ENCODE measurements at regions not wholly inside any gene's neighbourhood (a gene's known extent, or its start where the extent isn't known, plus 50 kb on each side); places are given as distances from the start of the nearest gene placed in this dataset.

- H3K79me2 ChIP-seq (ENCODE audit: control insufficient read depth in 1 of 2, insufficient read depth in 2 of 2, low read length in 2 of 2): no peaks in the 10 kb centered on the region
- no peak overlapping the region for H2AFZ ChIP-seq (ENCODE audit: low read length)
- no peak overlapping the region for H3K4me2 ChIP-seq (ENCODE audit: insufficient read depth in 1 of 2, low read depth in 2 of 2, low read length in 2 of 2)
- H3K14ac ChIP-seq (ENCODE audit: insufficient read length): no peak overlapping the region
- H4K20me1 ChIP-seq (replicated peaks in 1 of 2; ENCODE audit: control insufficient read depth in 1 of 2, insufficient read depth in 2 of 2, low read length in 2 of 2): no peaks in the 10 kb centered on the region
- H3K4me1 ChIP-seq (replicated peaks in 1 of 4; ENCODE audit: control insufficient read depth in 3 of 4, insufficient read depth in 4 of 4, low read length in 3 of 4): no peaks in the 10 kb centered on the region
- no peak overlapping the region for H2BK12ac ChIP-seq (ENCODE audit: low read depth, low read length)
- no peak overlapping the region for H3K9ac ChIP-seq (replicated peaks in 1 of 4; ENCODE audit: extremely low read depth in 1 of 4, low read depth in 3 of 4, low read length in 3 of 4)
- no peak overlapping the region for H2BK5ac ChIP-seq (ENCODE audit: low read depth, low read length)
- no peaks in the 10 kb centered on the region for H3K36me3 ChIP-seq (ENCODE audit: control insufficient read depth in 2 of 4, insufficient read depth in 4 of 4, low read length in 3 of 4)
- no peak for DNase-seq (ENCODE audit: low read depth in 1 of 2, low spot score in 2 of 2)
- H3K23me2 ChIP-seq (ENCODE audit: low read depth, low read length): no peaks in the 10 kb centered on the region
- H4K5ac ChIP-seq (ENCODE audit: insufficient read length, low read depth, low read length): no peak overlapping the region
- no peak overlapping the region for H2AK5ac ChIP-seq (ENCODE audit: low read depth, low read length)
- no peak overlapping the region for H3K27ac ChIP-seq (ENCODE audit: low read depth, low read length)
- no peaks in the 10 kb centered on the region for H3K79me1 ChIP-seq (ENCODE audit: low read depth, low read length)
- ChIA-PET CTCF (ENCODE audit: partially characterized antibody) (no interaction called here), POLR2A (ENCODE audit: partially characterized antibody) (no interaction called here)
- H4K8ac ChIP-seq (ENCODE audit: extremely low read depth, insufficient read depth, low read length): no peak overlapping the region
- no peak overlapping the region for H3K56ac ChIP-seq (replicated peaks; ENCODE audit: insufficient read length, low read depth, low read length)
- 93% methylated on average over 6 of the region's 6 CpGs; no CpG with 5 or more reads in 1 of the 2 experiments for WGBS, 2 experiments (ENCODE audit: extremely low coverage in 1 of 2, insufficient coverage in 1 of 2, insufficient read length in 1 of 2, insufficient replicate concordance in 2 of 2, low coverage in 1 of 2, low lambda C conversion rate in 2 of 2, missing lambda C conversion rate in 1 of 2)
- no peak overlapping the region for H3K18ac ChIP-seq (ENCODE audit: extremely low read depth, low read length)
- H2BK15ac ChIP-seq (ENCODE audit: low read length): no peak overlapping the region
- no peaks in the 10 kb centered on the region for H3K9me3 ChIP-seq (ENCODE audit: insufficient read depth in 2 of 2, low read depth in 1 of 2, low read length in 1 of 2)
- H2BK20ac ChIP-seq (ENCODE audit: low read length): no peak overlapping the region
- H3K4me3 ChIP-seq (ENCODE audit: extremely low read depth in 1 of 4, insufficient read depth in 2 of 4, low read depth in 3 of 4, low read length in 4 of 4): no peak overlapping the region
- no peak overlapping the region for H3K23ac ChIP-seq (ENCODE audit: insufficient read length)
- no peak overlapping the region for H2BK120ac ChIP-seq (replicated peaks; ENCODE audit: low read depth, low read length)
- no peak overlapping the region for H4K91ac ChIP-seq (replicated peaks; ENCODE audit: insufficient read length, low read length)
- no peak overlapping the region for H3K4ac ChIP-seq (replicated peaks; ENCODE audit: insufficient read length, low read depth, low read length)
- no peak for FAIRE-seq
- peaks cover 0 to 1% (median 0%) of the 10 kb centered on the region in 4 experiments; a peak in 2 of 7 replicates for H3K27me3 ChIP-seq (replicated peaks in 1 of 4; ENCODE audit: control insufficient read depth in 3 of 4, extremely low read depth in 1 of 4, insufficient read depth in 3 of 4, low read length in 3 of 4)
- TF ChIP-seq SP4 (IDR thresholded peaks at IDR 0.05; ENCODE audit: low read length) (no peak), MAX (IDR thresholded peaks at IDR 0.05) (no peak), MAFK (IDR thresholded peaks at IDR 0.05; ENCODE audit: low read depth, low read length) (no peak), KDM1A (IDR thresholded peaks at IDR 0.05; ENCODE audit: borderline replicate concordance, low read length) (no peak), FOSL1 (IDR thresholded peaks at IDR 0.05; ENCODE audit: insufficient read depth, low read depth, low read length) (no peak), RAD21 (IDR thresholded peaks at IDR 0.05 in 1 of 2, conservative IDR thresholded peaks at IDR 0.05 in 1 of 2; ENCODE audit: low read depth in 2 of 2, low read length in 2 of 2) (no peak), TCF12 (IDR thresholded peaks at IDR 0.05; ENCODE audit: low read depth, low read length) (no peak), NANOG (IDR thresholded peaks at IDR 0.05; ENCODE audit: insufficient read depth, low read depth, low read length, poor library complexity, severe bottlenecking) (no peak), HDAC2 (IDR thresholded peaks at IDR 0.05; ENCODE audit: borderline replicate concordance in 1 of 2, low read depth in 2 of 2, low read length in 2 of 2) (no peak)
- TF ChIP-seq, protein P1, sequence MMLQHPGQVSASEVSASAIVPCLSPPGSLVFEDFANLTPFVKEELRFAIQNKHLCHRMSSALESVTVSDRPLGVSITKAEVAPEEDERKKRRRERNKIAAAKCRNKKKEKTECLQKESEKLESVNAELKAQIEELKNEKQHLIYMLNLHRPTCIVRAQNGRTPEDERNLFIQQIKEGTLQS (IDR thresholded peaks at IDR 0.05; ENCODE audit: insufficient read depth, low read depth, low read length): no peak
- TF ChIP-seq, protein P2, sequence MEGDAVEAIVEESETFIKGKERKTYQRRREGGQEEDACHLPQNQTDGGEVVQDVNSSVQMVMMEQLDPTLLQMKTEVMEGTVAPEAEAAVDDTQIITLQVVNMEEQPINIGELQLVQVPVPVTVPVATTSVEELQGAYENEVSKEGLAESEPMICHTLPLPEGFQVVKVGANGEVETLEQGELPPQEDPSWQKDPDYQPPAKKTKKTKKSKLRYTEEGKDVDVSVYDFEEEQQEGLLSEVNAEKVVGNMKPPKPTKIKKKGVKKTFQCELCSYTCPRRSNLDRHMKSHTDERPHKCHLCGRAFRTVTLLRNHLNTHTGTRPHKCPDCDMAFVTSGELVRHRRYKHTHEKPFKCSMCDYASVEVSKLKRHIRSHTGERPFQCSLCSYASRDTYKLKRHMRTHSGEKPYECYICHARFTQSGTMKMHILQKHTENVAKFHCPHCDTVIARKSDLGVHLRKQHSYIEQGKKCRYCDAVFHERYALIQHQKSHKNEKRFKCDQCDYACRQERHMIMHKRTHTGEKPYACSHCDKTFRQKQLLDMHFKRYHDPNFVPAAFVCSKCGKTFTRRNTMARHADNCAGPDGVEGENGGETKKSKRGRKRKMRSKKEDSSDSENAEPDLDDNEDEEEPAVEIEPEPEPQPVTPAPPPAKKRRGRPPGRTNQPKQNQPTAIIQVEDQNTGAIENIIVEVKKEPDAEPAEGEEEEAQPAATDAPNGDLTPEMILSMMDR (IDR thresholded peaks at IDR 0.05; ENCODE audit: control extremely low read depth in 1 of 3, insufficient read depth in 1 of 3, low read depth in 1 of 3, low read length in 3 of 3): no peak
Measured at GRCh38 chr2:215716956-215717355, 281.1 kb upstream of the FN1 start.

Measured in H1 (cell line).